A204.1 (cell line): ENCODE measurements at regions not wholly inside any gene's neighbourhood (a gene's known extent, or its start where the extent isn't known, plus 50 kb on each side); places are given as distances from the start of the nearest gene placed in this dataset.
"Not testable (repeated sequence)": the region's sequence is repeated elsewhere in the genome, so short reads cannot be mapped to it uniquely, and the experiment has no call there.

ENCODE experiments used
- FAIRE-seq: peaks from 2 replicates; lab custom pipeline; 2012; peaks lifted over from hg19 to GRCh38; lab: Jason Lieb, UNC

- no peak for FAIRE-seq
Observed at GRCh38 chr13:22903925-22904324, 276.9 kb upstream of the SGCG start.

GRCh38 chr13:22915442-22916082 is 265.2 kb upstream of the SGCG start:
- FAIRE-seq = no peak

GRCh38 chr13:22916276-22916675 is 264.5 kb upstream of the SGCG start:
- FAIRE-seq = not testable (repeated sequence)

- no peak for FAIRE-seq
Observed at GRCh38 chr13:22925881-22926747, 254.7 kb upstream of the SGCG start.

GRCh38 chr13:22926748-22927400 is 253.9 kb upstream of the SGCG start:
- no peak for FAIRE-seq

GRCh38 chr13:22927845-22928244 is 252.9 kb upstream of the SGCG start:
- not testable (repeated sequence) for FAIRE-seq

- FAIRE-seq = no peak
Observed at GRCh38 chr13:22929381-22930126, 251.2 kb upstream of the SGCG start.

GRCh38 chr13:22931576-22931975 is 249.2 kb upstream of the SGCG start:
- no peak for FAIRE-seq

GRCh38 chr13:22932632-22933412 is 248.0 kb upstream of the SGCG start:
- FAIRE-seq = not testable (repeated sequence)

- no peak for FAIRE-seq
Observed at GRCh38 chr13:22933571-22934181, 247.1 kb upstream of the SGCG start.

GRCh38 chr13:22934744-22935523 is 245.8 kb upstream of the SGCG start:
- no peak for FAIRE-seq

GRCh38 chr13:22936228-22936627 is 244.6 kb upstream of the SGCG start:
- FAIRE-seq = no peak

GRCh38 chr13:22937241-22937640 is 243.5 kb upstream of the SGCG start:
- FAIRE-seq = no peak

GRCh38 chr13:22937953-22938352 is 242.8 kb upstream of the SGCG start:
- FAIRE-seq = no peak

GRCh38 chr13:22938576-22938975 is 242.2 kb upstream of the SGCG start:
- FAIRE-seq = no peak

GRCh38 chr13:22939157-22939556 is 241.6 kb upstream of the SGCG start:
- no peak for FAIRE-seq

GRCh38 chr13:22940090-22940710 is 240.6 kb upstream of the SGCG start:
- FAIRE-seq = no peak

- FAIRE-seq = no peak
Observed at GRCh38 chr13:22940736-22941135, 240.0 kb upstream of the SGCG start.

- not testable (repeated sequence) for FAIRE-seq
Observed at GRCh38 chr13:22941495-22941894, 239.3 kb upstream of the SGCG start.

- not testable (repeated sequence) for FAIRE-seq
Observed at GRCh38 chr13:22942831-22943230, 237.9 kb upstream of the SGCG start.
